Hepatocyte (in vitro differentiated cells): ENCODE measurements at regions not wholly inside any gene's neighbourhood (a gene's known extent, or its start where the extent isn't known, plus 50 kb on each side); places are given as distances from the start of the nearest gene placed in this dataset.

Experiments
- EZH2 ChIP-seq: fragments of 200-600 bp; sonication (generic); IDR thresholded peaks from 2 replicates; pipeline ENCODE4 v1.6.1; 2016; ENCODE audit warnings: antibody characterized with exemption, mild to moderate bottlenecking, borderline replicate concordance
- EZH2phosphoT487 ChIP-seq: fragments of 200-600 bp; sonication (generic); IDR thresholded peaks from one replicate; pipeline ENCODE4 v1.6.1; 2018; ENCODE audit warnings: antibody characterized with exemption, mild to moderate bottlenecking, low read depth, moderate library complexity; ENCODE audit not compliant: unreplicated experiment, severe bottlenecking
- TF ChIP-seq, protein P1 (sequence below): fragments of 200-600 bp; sonication (generic); IDR thresholded peaks from 2 replicates; pipeline ENCODE4 v1.5.1; 2016; ENCODE audit warnings: antibody characterized with exemption, mild to moderate bottlenecking; ENCODE audit not compliant: poor library complexity

DNA sequence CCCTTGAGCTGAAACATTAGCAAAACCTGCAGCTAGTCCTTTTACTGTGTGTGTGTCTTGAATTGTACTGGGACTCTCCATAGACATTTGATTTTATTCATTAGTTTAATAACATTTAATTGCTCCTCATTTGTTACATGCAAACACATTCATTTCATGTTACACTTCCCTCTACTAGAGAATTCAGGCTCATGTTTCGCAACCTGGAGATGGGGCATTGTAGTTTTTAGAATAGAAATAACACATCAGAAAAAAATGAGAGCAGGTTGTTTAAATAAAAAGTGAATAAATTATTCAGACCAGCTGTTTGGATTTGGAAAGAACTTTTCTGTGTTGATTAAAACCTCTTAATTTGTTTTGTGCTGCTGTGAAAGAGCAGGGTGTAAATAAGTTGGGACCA lies 243.9 kb downstream of the ETV1 start:
- TF ChIP-seq, protein P1, sequence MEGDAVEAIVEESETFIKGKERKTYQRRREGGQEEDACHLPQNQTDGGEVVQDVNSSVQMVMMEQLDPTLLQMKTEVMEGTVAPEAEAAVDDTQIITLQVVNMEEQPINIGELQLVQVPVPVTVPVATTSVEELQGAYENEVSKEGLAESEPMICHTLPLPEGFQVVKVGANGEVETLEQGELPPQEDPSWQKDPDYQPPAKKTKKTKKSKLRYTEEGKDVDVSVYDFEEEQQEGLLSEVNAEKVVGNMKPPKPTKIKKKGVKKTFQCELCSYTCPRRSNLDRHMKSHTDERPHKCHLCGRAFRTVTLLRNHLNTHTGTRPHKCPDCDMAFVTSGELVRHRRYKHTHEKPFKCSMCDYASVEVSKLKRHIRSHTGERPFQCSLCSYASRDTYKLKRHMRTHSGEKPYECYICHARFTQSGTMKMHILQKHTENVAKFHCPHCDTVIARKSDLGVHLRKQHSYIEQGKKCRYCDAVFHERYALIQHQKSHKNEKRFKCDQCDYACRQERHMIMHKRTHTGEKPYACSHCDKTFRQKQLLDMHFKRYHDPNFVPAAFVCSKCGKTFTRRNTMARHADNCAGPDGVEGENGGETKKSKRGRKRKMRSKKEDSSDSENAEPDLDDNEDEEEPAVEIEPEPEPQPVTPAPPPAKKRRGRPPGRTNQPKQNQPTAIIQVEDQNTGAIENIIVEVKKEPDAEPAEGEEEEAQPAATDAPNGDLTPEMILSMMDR, result no peak
- TF ChIP-seq EZH2, result no peak
- no peak for TF ChIP-seq EZH2phosphoT487
